GM12875 (cell line): ENCODE measurements at regions not wholly inside any gene's neighbourhood (a gene's known extent, or its start where the extent isn't known, plus 50 kb on each side); places are given as distances from the start of the nearest gene placed in this dataset.

Experiments used
- H3K4me3 ChIP-seq: one replicate; pipeline ENCODE4 v1.5.1; 2011; ENCODE audit warnings: low read depth, low read length, control low read depth
- TF ChIP-seq, protein P1 (sequence below): IDR thresholded peaks from 2 replicates; pipeline ENCODE4 v1.5.1; 2011; ENCODE audit warnings: low read depth, mild to moderate bottlenecking, control low read depth, inconsistent platforms, low read length, moderate library complexity, borderline replicate concordance; ENCODE audit not compliant: insufficient read depth

DNA sequence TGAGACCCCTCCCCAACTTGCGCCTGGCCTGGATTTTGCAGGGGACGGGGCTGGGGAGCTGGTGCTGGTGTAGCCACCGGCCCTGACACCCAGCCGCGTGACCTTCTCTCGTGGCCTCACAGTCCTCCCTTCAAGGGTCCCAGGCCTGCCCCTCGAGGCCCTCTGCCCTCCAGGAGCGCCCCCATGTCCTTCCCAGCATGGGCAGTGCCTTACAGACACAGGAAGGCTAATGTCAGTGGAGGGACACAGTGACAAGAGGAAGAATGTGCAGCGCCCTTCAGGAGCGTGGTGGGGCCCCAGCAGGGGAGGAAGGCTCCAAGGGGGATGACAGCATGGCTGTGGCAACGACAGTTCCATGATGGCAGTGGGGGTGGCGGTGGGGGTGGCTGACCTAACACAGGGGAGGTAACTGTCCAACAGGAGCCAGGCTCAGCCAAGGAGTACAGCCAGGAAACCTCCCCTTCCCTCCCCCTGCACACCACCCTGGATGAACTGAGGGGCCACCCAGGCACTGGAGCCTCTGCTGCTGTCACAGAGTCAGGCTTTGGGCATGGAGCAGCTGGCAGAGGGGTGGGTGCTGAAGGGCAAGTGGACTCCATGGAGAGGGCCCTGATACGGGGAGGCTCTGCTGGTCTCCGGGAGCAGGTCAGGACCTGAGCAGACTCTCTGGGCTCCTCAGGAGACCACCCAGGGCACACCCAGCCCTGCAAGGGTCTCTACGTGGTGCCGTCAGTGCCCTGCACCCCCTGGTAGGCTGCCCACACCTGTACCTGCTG is 76.0 kb upstream of the RET start:
- TF ChIP-seq, protein P1, sequence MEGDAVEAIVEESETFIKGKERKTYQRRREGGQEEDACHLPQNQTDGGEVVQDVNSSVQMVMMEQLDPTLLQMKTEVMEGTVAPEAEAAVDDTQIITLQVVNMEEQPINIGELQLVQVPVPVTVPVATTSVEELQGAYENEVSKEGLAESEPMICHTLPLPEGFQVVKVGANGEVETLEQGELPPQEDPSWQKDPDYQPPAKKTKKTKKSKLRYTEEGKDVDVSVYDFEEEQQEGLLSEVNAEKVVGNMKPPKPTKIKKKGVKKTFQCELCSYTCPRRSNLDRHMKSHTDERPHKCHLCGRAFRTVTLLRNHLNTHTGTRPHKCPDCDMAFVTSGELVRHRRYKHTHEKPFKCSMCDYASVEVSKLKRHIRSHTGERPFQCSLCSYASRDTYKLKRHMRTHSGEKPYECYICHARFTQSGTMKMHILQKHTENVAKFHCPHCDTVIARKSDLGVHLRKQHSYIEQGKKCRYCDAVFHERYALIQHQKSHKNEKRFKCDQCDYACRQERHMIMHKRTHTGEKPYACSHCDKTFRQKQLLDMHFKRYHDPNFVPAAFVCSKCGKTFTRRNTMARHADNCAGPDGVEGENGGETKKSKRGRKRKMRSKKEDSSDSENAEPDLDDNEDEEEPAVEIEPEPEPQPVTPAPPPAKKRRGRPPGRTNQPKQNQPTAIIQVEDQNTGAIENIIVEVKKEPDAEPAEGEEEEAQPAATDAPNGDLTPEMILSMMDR = no peak

DNA sequence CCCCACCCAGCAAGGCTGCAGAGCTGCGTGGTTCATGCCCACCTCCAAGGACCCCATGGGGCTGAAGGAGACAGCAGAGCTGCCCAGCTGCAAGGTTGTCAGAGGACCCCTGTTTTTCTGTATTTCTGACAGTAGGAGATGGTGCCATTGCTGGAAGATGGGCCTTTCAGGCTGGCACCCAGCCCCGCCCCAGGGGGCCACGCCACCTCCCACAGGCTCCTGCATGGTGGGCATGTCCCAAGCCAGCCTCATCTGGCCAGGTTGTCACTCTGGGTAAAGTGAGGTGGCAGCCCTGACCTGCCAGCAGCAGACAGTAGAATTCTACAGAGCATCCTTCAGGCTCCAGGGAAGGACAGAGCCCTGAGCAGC is 75.5 kb upstream of the RET start:
- TF ChIP-seq, protein P1 = no peak
- no peak overlapping the region for H3K4me3 ChIP-seq

More for the DNA sequence above, 76.0 kb upstream of the RET start:
- no peak overlapping the region for H3K4me3 ChIP-seq

DNA sequence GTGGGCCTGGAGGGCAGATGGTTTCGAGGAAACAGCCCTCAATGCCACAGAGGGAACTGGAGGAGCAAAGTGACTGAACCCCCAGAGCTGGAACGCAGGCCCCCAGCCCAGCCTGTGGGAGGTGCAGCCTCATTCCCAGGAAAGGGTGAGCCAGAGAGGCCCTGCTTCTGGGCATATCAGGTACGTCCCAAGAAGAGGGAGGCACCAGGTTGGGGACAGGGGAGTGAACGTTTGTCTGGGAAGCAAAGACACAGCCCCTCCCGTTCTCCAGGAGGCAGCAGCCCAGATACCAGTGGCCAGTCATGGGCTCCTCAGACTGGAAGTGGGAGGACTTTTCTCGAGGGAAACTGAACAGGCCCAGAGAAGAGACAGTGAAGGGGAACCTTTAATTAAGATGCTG is 74.3 kb upstream of the RET start:
- TF ChIP-seq, protein P1 = no peak
- no peak overlapping the region for H3K4me3 ChIP-seq

DNA sequence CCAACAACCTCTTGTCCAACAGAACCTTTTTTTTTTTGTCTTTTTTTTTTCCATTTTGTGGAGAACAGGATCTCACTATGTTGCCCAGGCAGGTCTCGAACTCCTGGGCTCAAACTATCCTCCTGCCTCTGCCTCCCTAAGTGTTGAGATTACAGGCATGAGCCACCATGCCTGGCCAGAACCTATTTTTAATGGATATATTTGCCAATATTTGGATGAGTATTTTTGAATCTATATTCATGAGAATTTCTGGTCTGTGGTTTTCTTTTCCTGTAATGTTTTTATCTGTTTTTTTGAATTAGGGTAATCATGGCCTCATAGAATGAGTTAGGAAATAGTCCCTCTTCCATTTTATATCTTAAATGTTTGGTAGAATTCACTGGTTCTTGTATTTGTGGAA is 70.4 kb upstream of the RET start:
- TF ChIP-seq, protein P1 = no peak
- no peak overlapping the region for H3K4me3 ChIP-seq

DNA sequence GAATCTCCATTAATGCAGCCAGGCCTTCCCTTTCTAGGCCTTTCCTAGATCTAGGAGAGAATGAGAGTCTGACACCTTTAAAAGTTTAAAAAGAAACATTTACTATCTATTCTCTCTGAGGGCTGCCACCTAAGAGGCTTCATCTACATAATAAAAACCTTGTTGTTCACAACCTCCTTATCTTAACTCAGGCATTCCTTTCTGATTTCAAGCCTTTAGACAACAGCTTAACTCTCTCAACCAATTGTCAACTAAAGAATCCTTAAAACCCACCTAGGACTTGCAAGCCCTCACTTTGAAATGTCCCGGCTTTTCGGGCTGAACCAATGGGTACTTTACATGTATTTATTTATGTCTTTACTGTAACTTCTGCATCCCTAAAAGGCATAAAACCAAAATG is 64.3 kb upstream of the RET start:
- TF ChIP-seq, protein P1 = no peak
- H3K4me3 ChIP-seq = no peak overlapping the region

DNA sequence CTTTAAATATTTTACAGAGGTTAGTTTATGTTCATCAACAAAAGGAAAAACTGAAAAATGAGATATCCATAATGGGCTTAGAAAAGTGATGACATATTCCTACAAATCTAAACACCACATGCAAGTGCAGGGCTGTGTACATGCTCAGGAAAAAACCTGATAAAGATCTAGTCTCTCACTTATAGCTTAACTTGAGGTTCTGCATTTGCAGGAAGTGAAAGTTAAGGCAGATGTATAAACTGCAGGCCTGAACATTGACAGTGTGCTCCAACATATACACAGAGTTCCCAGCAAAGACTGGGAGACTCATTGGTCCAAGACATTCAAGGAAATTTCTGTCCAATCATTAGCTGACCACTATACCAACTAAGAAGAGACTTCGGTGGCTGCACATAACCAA is 63.8 kb upstream of the RET start:
- TF ChIP-seq, protein P1 = no peak
- no peak overlapping the region for H3K4me3 ChIP-seq

DNA sequence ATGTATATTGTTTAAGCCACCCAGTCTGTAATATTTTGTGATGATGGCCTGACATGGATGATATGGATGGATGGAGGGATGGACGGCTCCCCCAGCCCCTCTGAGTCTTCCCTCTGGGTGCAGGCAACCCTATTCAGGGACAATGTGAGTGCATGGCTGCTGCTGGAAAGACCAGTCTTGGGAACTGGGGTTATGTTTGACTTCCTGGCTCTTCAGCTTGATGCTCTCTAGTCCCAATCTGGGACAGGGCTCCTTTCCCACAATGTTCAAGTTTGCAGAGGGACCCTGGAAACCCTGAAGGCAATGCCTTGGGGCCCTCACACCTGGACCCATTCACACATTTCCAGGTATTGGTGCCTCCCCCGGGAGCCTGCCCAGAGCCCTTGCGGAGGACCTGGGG is 52.3 kb upstream of the RET start:
- no peak overlapping the region for H3K4me3 ChIP-seq
- TF ChIP-seq, protein P1 = no peak
